EL (cell line): ENCODE measurements at regions not wholly inside any gene's neighbourhood (a gene's known extent, or its start where the extent isn't known, plus 50 kb on each side); places are given as distances from the start of the nearest gene placed in this dataset.

Source experiments
- DNase-seq: peaks from one replicate; pipeline ENCODE4 v3.0.0-alpha.2; 2016

- no peak for DNase-seq
These were observed 430.3 kb upstream of the SULF2 start for GRCh38 chr20:48215536-48215935.

GRCh38 chr20:48214601-48215000 is 429.3 kb upstream of the SULF2 start:
- no peak for DNase-seq

GRCh38 chr20:48213635-48214034 is 428.4 kb upstream of the SULF2 start:
- peak; percentile 14 for DNase-seq

- no peak for DNase-seq
These were observed 427.7 kb upstream of the SULF2 start for GRCh38 chr20:48212806-48213509.

- DNase-seq: no peak
These were observed 426.6 kb upstream of the SULF2 start for GRCh38 chr20:48211847-48212246.

GRCh38 chr20:48211238-48211637 is 426.0 kb upstream of the SULF2 start:
- DNase-seq: no peak

GRCh38 chr20:48210111-48211027 is 425.1 kb upstream of the SULF2 start:
- DNase-seq: no peak

GRCh38 chr20:48209102-48209501 is 423.8 kb upstream of the SULF2 start:
- DNase-seq: no peak

GRCh38 chr20:48208176-48208575 is 422.9 kb upstream of the SULF2 start:
- no peak for DNase-seq

GRCh38 chr20:48207505-48207904 is 422.2 kb upstream of the SULF2 start:
- no peak for DNase-seq

- DNase-seq: no peak
These were observed 420.5 kb upstream of the SULF2 start for GRCh38 chr20:48205786-48206185.

GRCh38 chr20:48205281-48205782 is 420.1 kb upstream of the SULF2 start:
- no peak for DNase-seq

- DNase-seq: no peak
These were observed 419.2 kb upstream of the SULF2 start for GRCh38 chr20:48204499-48204898.

- DNase-seq: no peak
These were observed 418.0 kb upstream of the SULF2 start for GRCh38 chr20:48203252-48203651.

GRCh38 chr20:48202334-48203113 is 417.2 kb upstream of the SULF2 start:
- DNase-seq: no peak

GRCh38 chr20:48201885-48202284 is 416.6 kb upstream of the SULF2 start:
- DNase-seq: no peak

GRCh38 chr20:48201188-48201587 is 415.9 kb upstream of the SULF2 start:
- no peak for DNase-seq

- DNase-seq: no peak
These were observed 413.7 kb upstream of the SULF2 start for GRCh38 chr20:48198929-48199451.

- no peak for DNase-seq
These were observed 411.8 kb upstream of the SULF2 start for GRCh38 chr20:48197066-48197465.

- no peak for DNase-seq
These were observed 411.2 kb upstream of the SULF2 start for GRCh38 chr20:48196486-48196885.

- DNase-seq: no peak
These were observed 410.7 kb upstream of the SULF2 start for GRCh38 chr20:48196001-48196400.

GRCh38 chr20:48195121-48195870 is 410.0 kb upstream of the SULF2 start:
- no peak for DNase-seq
